ENCODE measurements at regions not wholly inside any gene's neighbourhood (a gene's known extent, or its start where the extent isn't known, plus 50 kb on each side); places are given as distances from the start of the nearest gene placed in this dataset.
"Not testable (repeated sequence)": the region's sequence is repeated elsewhere in the genome, so short reads cannot be mapped to it uniquely, and the experiment has no call there.

DNA sequence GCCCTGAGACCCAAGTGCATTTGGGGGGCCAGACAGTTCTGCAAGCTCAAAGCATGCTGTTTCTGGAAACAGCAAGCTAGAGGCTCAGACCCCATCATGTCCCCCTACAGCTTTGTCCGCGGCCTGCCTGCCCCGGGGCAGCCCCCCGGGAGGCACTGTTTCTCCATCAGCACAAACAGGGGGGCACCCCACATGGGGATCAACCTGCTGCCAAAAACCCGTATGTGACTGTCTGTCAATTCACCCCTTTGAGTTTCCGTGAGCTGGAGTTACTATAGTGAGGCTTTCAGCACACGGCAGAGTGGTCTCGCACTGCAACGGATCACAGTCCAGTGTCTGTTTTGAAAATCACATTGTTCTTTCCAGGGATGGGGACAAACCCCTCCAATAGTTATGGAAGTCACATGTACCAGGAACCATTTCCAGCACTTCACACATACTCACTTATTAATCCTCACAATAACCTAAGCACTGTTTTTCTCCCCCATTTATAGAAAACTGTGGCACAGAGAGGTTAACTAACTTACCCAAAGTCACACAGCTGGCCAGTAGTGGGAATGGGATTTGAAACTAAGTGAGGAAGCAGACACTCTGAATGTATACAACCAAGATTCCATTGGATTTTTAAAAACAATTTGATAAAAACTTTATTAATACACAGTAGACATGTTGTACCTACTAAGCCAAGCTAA, 269.0 kb downstream of the C16orf95 start:
- TF ChIP-seq CTCF (IDR thresholded peaks at IDR 0.05; ENCODE audit: insufficient read depth, low read length, missing control alignments): no peak
- POLR2A ChIA-PET: no interaction called here
- DNase-seq (ENCODE audit: low read depth, low spot score): no peak
- CTCF ChIA-PET: interaction anchor here (0.6 to 9.2 kb wide), 7 partner anchors 11 to 484 kb away, joined by 3 to 105 read pairs (median 4); no protein-coding TSS in a partner anchor
- H3K4me3 ChIP-seq (ENCODE audit: low read depth, low read length): no peak overlapping the region

- DNase-seq (ENCODE audit: low read depth, low spot score): no peak
- TF ChIP-seq CTCF (IDR thresholded peaks at IDR 0.05; ENCODE audit: insufficient read depth, low read length, missing control alignments): no peak
- no peak overlapping the region for H3K4me3 ChIP-seq (ENCODE audit: low read depth, low read length)
- POLR2A ChIA-PET: no interaction called here
- CTCF ChIA-PET: interaction anchor here (0.6 to 9.2 kb wide), 6 partner anchors 11 to 485 kb away, joined by 3 to 105 read pairs (median 8); no protein-coding TSS in a partner anchor
Observed at GRCh38 chr16:87048730-87049115, 268.5 kb downstream of the C16orf95 start.

- DNase-seq (ENCODE audit: low read depth, low spot score); H3K4me3 ChIP-seq (ENCODE audit: low read depth, low read length); POLR2A ChIA-PET: not testable (repeated sequence)
- CTCF ChIA-PET: interaction anchor here (1.0 to 9.2 kb wide), 5 partner anchors 10 to 485 kb away, joined by 3 to 105 read pairs (median 11); no protein-coding TSS in a partner anchor
Observed at GRCh38 chr16:87049216-87049615, 268.0 kb downstream of the C16orf95 start.

DNA sequence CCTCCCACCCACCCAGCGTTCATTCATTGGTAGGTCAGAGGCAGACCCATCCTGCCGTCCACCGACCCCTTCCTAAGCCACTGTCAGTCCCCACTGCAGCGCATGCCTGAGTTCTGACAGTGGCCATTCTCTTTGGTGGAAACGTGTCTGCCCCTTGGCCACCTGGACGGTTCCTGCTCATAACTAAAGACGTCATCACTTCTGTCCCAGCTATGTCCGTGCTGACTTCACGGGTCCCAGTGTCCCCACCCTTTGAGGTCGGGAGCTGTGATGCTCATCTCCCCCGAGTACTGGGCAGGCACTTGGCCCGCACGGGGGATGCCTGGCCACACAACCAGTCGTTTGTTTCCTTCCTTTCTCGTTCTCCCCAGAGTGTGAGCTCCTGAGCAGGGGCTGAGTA, 267.1 kb downstream of the C16orf95 start:
- H3K4me3 ChIP-seq (ENCODE audit: low read depth, low read length): no peak overlapping the region
- no peak for TF ChIP-seq CTCF (IDR thresholded peaks at IDR 0.05; ENCODE audit: insufficient read depth, low read length, missing control alignments)
- ChIA-PET CTCF (interaction anchor here (1.6 to 9.2 kb wide), 2 partner anchors 12 to 474 kb away, joined by 3 to 105 read pairs; no protein-coding TSS in a partner anchor), POLR2A (no interaction called here)
- no peak for DNase-seq (ENCODE audit: low read depth, low spot score)

DNA sequence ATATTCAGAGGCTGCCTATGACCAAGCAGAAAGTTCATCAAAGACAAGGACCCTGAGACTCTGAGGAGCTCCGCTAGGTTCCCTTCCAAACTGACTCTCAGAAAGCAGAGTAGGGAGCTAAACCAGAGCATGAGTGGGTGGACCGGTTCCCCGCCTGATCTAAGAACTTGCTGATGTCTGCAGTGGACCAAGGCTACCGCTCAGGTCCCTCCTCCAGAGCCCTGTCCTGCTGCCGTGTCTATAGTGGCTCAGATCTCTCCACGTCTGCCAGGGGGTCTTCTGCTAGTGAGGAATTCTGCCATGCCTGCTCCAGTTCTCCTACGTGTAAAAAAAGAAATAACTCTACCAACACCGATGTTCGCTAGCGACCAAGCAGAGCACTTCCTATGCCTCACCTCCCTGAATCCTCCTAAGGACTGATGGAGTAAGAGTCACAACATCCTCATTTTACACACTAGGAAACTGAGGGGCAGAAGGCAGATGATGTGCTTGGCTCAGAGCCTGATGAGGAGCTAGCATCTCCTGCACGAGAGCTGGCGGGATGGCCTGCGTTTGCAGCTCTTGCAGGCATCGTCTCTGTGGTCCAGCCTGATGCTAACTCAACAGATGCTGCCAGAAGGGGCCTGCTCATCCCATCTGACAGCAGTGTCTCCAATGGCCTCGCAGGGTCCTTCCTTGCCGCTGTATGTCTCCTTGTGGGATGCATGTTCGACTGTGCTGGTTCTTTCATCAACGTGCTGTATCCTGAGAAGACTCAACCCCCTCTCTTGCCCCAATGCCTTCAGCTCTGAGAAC, 265.5 kb downstream of the C16orf95 start:
- no peak for TF ChIP-seq CTCF (IDR thresholded peaks at IDR 0.05; ENCODE audit: insufficient read depth, low read length, missing control alignments)
- no peak overlapping the region for H3K4me3 ChIP-seq (ENCODE audit: low read depth, low read length)
- POLR2A ChIA-PET: no interaction called here
- DNase-seq (ENCODE audit: low read depth, low spot score): no peak
- CTCF ChIA-PET: interaction anchor here (1.6 to 9.2 kb wide), 3 partner anchors 11 to 488 kb away, joined by 4 to 105 read pairs (median 22); no protein-coding TSS in a partner anchor

- ChIA-PET POLR2A (no interaction called here), CTCF (interaction anchor here (1.6 to 9.2 kb wide), 3 partner anchors 10 to 488 kb away, joined by 4 to 105 read pairs (median 22); no protein-coding TSS in a partner anchor)
- TF ChIP-seq CTCF (IDR thresholded peaks at IDR 0.05; ENCODE audit: insufficient read depth, low read length, missing control alignments): no peak
- no peak overlapping the region for H3K4me3 ChIP-seq (ENCODE audit: low read depth, low read length)
- no peak for DNase-seq (ENCODE audit: low read depth, low spot score)
Observed at GRCh38 chr16:87052506-87052905, 264.7 kb downstream of the C16orf95 start.
